SK-N-SH (cell line): ENCODE measurements at regions not wholly inside any gene's neighbourhood (a gene's known extent, or its start where the extent isn't known, plus 50 kb on each side); places are given as distances from the start of the nearest gene placed in this dataset.

ENCODE experiments used
- CTCF ChIA-PET: fragments of 300-600, 350-600 bp; formaldehyde crosslinking; extraction: SDS; loops from one replicate; lab custom pipeline; 2021; lab: Yijun Ruan, JAX
- POLR2A ChIA-PET: fragments of 350-600 bp; sonication (Branson Sonifier 250); formaldehyde crosslinking; extraction: SDS; loops from one replicate; lab custom pipeline; 2020; ENCODE audit warnings: antibody characterized with exemption, inconsistent platforms; lab: Yijun Ruan, JAX
- DNase-seq: peaks from one replicate; pipeline ENCODE4 v3.0.0; 2012
- H2AFZ ChIP-seq: fragments of 200-600 bp; sonication (generic); 2 replicates; pipeline ENCODE4 v1.8.1; 2016; ENCODE audit warnings: antibody characterized with exemption, mild to moderate bottlenecking, low read depth
- H3F3A ChIP-seq: fragments of 200-600 bp; sonication (generic); replicated peaks from 2 replicates; pipeline ENCODE3; 2016; ENCODE audit warnings: antibody characterized with exemption, mild to moderate bottlenecking; ENCODE audit not compliant: insufficient read depth
- H3K27ac ChIP-seq, 2 experiments: fragments of 200-500 bp in 1 of 2; fragments of 200-600 bp in 1 of 2; sonication (Bioruptor generic) in 1 of 2; sonication (generic), shearing (Covaris generic) in 1 of 2; 2 replicates each; pipeline versions ENCODE4 v1.5.1 to v1.6.1; 2014 to 2016; ENCODE audit warnings: low read depth in 2 of 2, inconsistent platforms in 1 of 2, low read length in 1 of 2, mild to moderate bottlenecking in 1 of 2, mixed read lengths in 1 of 2
- H3K27me3 ChIP-seq: fragments of 200-600 bp; sonication (generic), shearing (Covaris generic); 2 replicates; pipeline ENCODE4 v1.6.1; 2016; ENCODE audit warnings: mixed run types; ENCODE audit not compliant: insufficient read depth
- H3K36me3 ChIP-seq, 2 experiments: fragments of 200-500 bp in 1 of 2; fragments of 200-600 bp in 1 of 2; sonication (Bioruptor generic) in 1 of 2; sonication (generic) in 1 of 2; replicated peaks in 1 of 2; 2 replicates each; pipeline versions ENCODE3 to v1.5.1; 2014 to 2016; ENCODE audit warnings: low read length in 1 of 2, mild to moderate bottlenecking in 1 of 2; ENCODE audit not compliant: insufficient read depth in 2 of 2, control insufficient read depth in 1 of 2
- H3K4me1 ChIP-seq, 2 experiments: fragments of 200-500 bp in 1 of 2; fragments of 200-600 bp in 1 of 2; sonication (Bioruptor generic) in 1 of 2; sonication (generic), shearing (Covaris generic) in 1 of 2; 2 replicates each; pipeline versions ENCODE4 v1.5.1 to v1.6.1; 2014 to 2016; ENCODE audit warnings: low read depth in 1 of 2, low read length in 1 of 2, mixed run types in 1 of 2; ENCODE audit not compliant: insufficient read depth in 2 of 2, control insufficient read depth in 1 of 2
- H3K4me2 ChIP-seq: fragments of 200-600 bp; sonication (generic), shearing (Covaris generic); 2 replicates; pipeline ENCODE4 v1.6.1; 2017; ENCODE audit warnings: mixed run types
- H3K4me3 ChIP-seq, 2 experiments: fragments of 200-500 bp in 1 of 2; fragments of 200-600 bp in 1 of 2; sonication (Bioruptor generic) in 1 of 2; sonication (generic), shearing (Covaris generic) in 1 of 2; 2 replicates each; pipeline versions ENCODE4 v1.5.1 to v1.8.1; 2014 to 2016; ENCODE audit warnings: low read depth in 2 of 2, inconsistent platforms in 1 of 2, low read length in 1 of 2, mild to moderate bottlenecking in 1 of 2, mixed read lengths in 1 of 2, moderate library complexity in 1 of 2
- H3K79me2 ChIP-seq: fragments of 200-600 bp; sonication (generic); 2 replicates; pipeline ENCODE4 v1.8.1; 2017; ENCODE audit warnings: mild to moderate bottlenecking; ENCODE audit not compliant: insufficient read depth
- H3K9ac ChIP-seq: fragments of 200-600 bp; sonication (generic); 2 replicates; pipeline ENCODE4 v1.6.1; 2017; ENCODE audit warnings: mixed run types
- H3K9me2 ChIP-seq: fragments of 200-600 bp; sonication (generic); 2 replicates; pipeline ENCODE4 v1.6.1; 2017; ENCODE audit warnings: mixed run types
- H3K9me3 ChIP-seq: fragments of 200-600 bp; sonication (generic); 2 replicates; pipeline ENCODE4 v1.6.1; 2017; ENCODE audit warnings: mixed run types, mild to moderate bottlenecking, moderate library complexity
- H4K20me1 ChIP-seq: fragments of 200-600 bp; sonication (generic); 2 replicates; pipeline ENCODE4 v1.6.1; 2017; ENCODE audit warnings: mild to moderate bottlenecking, mixed run types; ENCODE audit not compliant: insufficient read depth
- CTCF ChIP-seq: fragments of 200-600 bp; sonication (generic); IDR thresholded peaks from 2 replicates; pipeline ENCODE4 v1.6.1; 2017; ENCODE audit warnings: antibody characterized with exemption, mild to moderate bottlenecking, moderate library complexity
- EP300 ChIP-seq, 2 experiments: IDR thresholded peaks; 2 replicates each; pipeline versions ENCODE4 v1.4.0 to v1.6.1; 2012; ENCODE audit warnings: borderline replicate concordance in 1 of 2, low read depth in 1 of 2, low read length in 1 of 2
- GATA2 ChIP-seq: sonication (generic); formaldehyde crosslinking; IDR thresholded peaks from 2 replicates; pipeline ENCODE4 v1.5.0; 2020; ENCODE audit warnings: mild to moderate bottlenecking, missing genetic modification reagents
- JUND ChIP-seq: IDR thresholded peaks from 2 replicates; pipeline ENCODE4 v1.4.0; 2012
- MAX ChIP-seq: IDR thresholded peaks from 2 replicates; pipeline ENCODE4 v1.4.0; 2012; ENCODE audit warnings: low read depth
- MXI1 ChIP-seq: IDR thresholded peaks from 2 replicates; pipeline ENCODE4 v1.6.1; 2012; ENCODE audit warnings: mild to moderate bottlenecking, low read depth, low read length, improper control_type of control experiment
- NRF1 ChIP-seq: IDR thresholded peaks from 2 replicates; pipeline ENCODE4 v1.6.1; 2012; ENCODE audit warnings: low read depth, mild to moderate bottlenecking, low read length
- POLR2AphosphoS5 ChIP-seq: IDR thresholded peaks from 2 replicates; pipeline ENCODE4 v1.6.1; 2012; ENCODE audit warnings: low read depth, low read length
- SIN3A ChIP-seq: IDR thresholded peaks from 2 replicates; pipeline ENCODE4 v1.6.1; 2012; ENCODE audit warnings: low read depth, mild to moderate bottlenecking, low read length, moderate library complexity, borderline replicate concordance
- TAF1 ChIP-seq: IDR thresholded peaks from 2 replicates; pipeline ENCODE4 v1.6.1; 2012; ENCODE audit warnings: low read depth, mild to moderate bottlenecking, low read length, moderate library complexity, borderline replicate concordance
- TEAD4 ChIP-seq: IDR thresholded peaks from 2 replicates; pipeline ENCODE4 v1.4.0; 2012; ENCODE audit warnings: mild to moderate bottlenecking, borderline replicate concordance; ENCODE audit not compliant: insufficient read depth
- ZBTB33 ChIP-seq: IDR thresholded peaks from 2 replicates; pipeline ENCODE4 v1.4.0; 2012; ENCODE audit warnings: low read depth, borderline replicate concordance
- WGBS: methylation state at CpG from one replicate; pipeline ENCODE4 v1.1.6; 2017; ENCODE audit warnings: low lambda C conversion rate; 5-methylcytosine and 5-hydroxymethylcytosine counted together

GRCh38 chr13:50196118-50196517, 180.9 kb downstream of the KCNRG start:
- no peaks in the 10 kb centered on the region for H3K27me3 ChIP-seq
- no peaks in the 10 kb centered on the region for H3K36me3 ChIP-seq
- H3K79me2 ChIP-seq: no peaks in the 10 kb centered on the region
- POLR2A ChIA-PET: no interaction called here
- no peaks in the 10 kb centered on the region for H3F3A ChIP-seq
- H4K20me1 ChIP-seq: no peaks in the 10 kb centered on the region
- no peak overlapping the region for H3K4me3 ChIP-seq
- DNase-seq: no peak
- H2AFZ ChIP-seq: no peak overlapping the region
- H3K27ac ChIP-seq: no peak overlapping the region
- no peaks in the 10 kb centered on the region for H3K9me3 ChIP-seq
- CTCF ChIA-PET: no interaction called here
- TF ChIP-seq MXI1 (no peak), JUND (no peak), EP300 (IDR thresholded peaks at IDR 0.05; ENCODE audit: borderline replicate concordance in 1 of 2, low read depth in 1 of 2, low read length in 1 of 2) (no peak)
- H3K9me2 ChIP-seq: no peaks in the 10 kb centered on the region
- H3K9ac ChIP-seq: no peak overlapping the region
- H3K4me1 ChIP-seq: peaks cover 0 to 16% of the 10 kb centered on the region in 2 experiments; a peak in 2 of 4 replicates
- WGBS: 55% methylated on average over 3 of the region's 3 CpGs
- no peak overlapping the region for H3K4me2 ChIP-seq

GRCh38 chr13:50197705-50198104, 182.5 kb downstream of the KCNRG start:
- peaks cover 0 to 19% of the 10 kb centered on the region in 2 experiments; a peak in 2 of 4 replicates for H3K4me1 ChIP-seq
- H3K27me3 ChIP-seq: no peaks in the 10 kb centered on the region
- H4K20me1 ChIP-seq: no peaks in the 10 kb centered on the region
- no peak overlapping the region for H3K27ac ChIP-seq
- CTCF ChIA-PET: no interaction called here
- no peaks in the 10 kb centered on the region for H3F3A ChIP-seq
- no peaks in the 10 kb centered on the region for H3K36me3 ChIP-seq
- H3K9me2 ChIP-seq: no peaks in the 10 kb centered on the region
- no peak for DNase-seq
- no peaks in the 10 kb centered on the region for H3K79me2 ChIP-seq
- WGBS: 61% methylated on average over 2 of the region's 2 CpGs
- POLR2A ChIA-PET: no interaction called here
- no peak overlapping the region for H3K4me2 ChIP-seq
- H3K9ac ChIP-seq: no peak overlapping the region
- no peaks in the 10 kb centered on the region for H3K9me3 ChIP-seq
- no peak overlapping the region for H3K4me3 ChIP-seq
- no peak overlapping the region for H2AFZ ChIP-seq
- TF ChIP-seq MAX (no peak), NRF1 (no peak), CTCF (no peak), POLR2AphosphoS5 (no peak), SIN3A (no peak), TAF1 (no peak), TEAD4 (no peak), ZBTB33 (no peak), GATA2 (no peak)
